PC-9 (cell line): ENCODE measurements at regions not wholly inside any gene's neighbourhood (a gene's known extent, or its start where the extent isn't known, plus 50 kb on each side); places are given as distances from the start of the nearest gene placed in this dataset.
"Not testable (repeated sequence)": the region's sequence is repeated elsewhere in the genome, so short reads cannot be mapped to it uniquely, and the experiment has no call there.

Experiments used
- BruUV-seq: library from RNA; stranded (reverse); fragments of 400-500 nt; replicated peaks from 2 replicates; lab custom pipeline; 2021; lab: Mats Ljungman, UMichigan
- CTCF ChIA-PET: fragments of 300-600 bp; sonication (Branson Sonifier 250); formaldehyde crosslinking; loops from one replicate; lab custom pipeline; 2022; ENCODE audit warnings: antibody characterized with exemption; lab: Charles Lee
- POLR2A ChIA-PET: fragments of 300-600 bp; sonication (Branson Sonifier 250); formaldehyde crosslinking; loops from one replicate; lab custom pipeline; 2022; ENCODE audit warnings: antibody characterized with exemption; ENCODE audit not compliant: unreplicated experiment; lab: Charles Lee
- DNase-seq, 2 experiments: peaks; one replicate each; pipeline versions ENCODE4 v3.0.0 to v3.0.0-alpha.2; 2015 to 2022; ENCODE audit warnings: mixed read lengths in 1 of 2
- H2AFZ ChIP-seq: fragments of 200-600 bp; sonication (generic); 2 replicates; pipeline ENCODE4 v1.8.1; 2017; ENCODE audit warnings: antibody characterized with exemption
- H3F3A ChIP-seq: fragments of 200-600 bp; sonication (generic); 2 replicates; pipeline ENCODE4 v1.8.1; 2017; ENCODE audit warnings: antibody characterized with exemption, mild to moderate bottlenecking, low read depth; ENCODE audit not compliant: insufficient read depth
- H3K27ac ChIP-seq: fragments of 200-600 bp; sonication (generic); 2 replicates; pipeline ENCODE4 v1.6.1; 2016; ENCODE audit warnings: mixed run types
- H3K27me3 ChIP-seq: fragments of 200-600 bp; sonication (generic); 2 replicates; pipeline ENCODE4 v1.6.1; 2016; ENCODE audit warnings: low read depth, mixed run types; ENCODE audit not compliant: insufficient read depth
- H3K36me3 ChIP-seq: fragments of 200-600 bp; sonication (generic); 2 replicates; pipeline ENCODE4 v1.6.1; 2016; ENCODE audit warnings: low read depth, mixed run types
- H3K4me1 ChIP-seq: fragments of 200-600 bp; sonication (generic); replicated peaks from 2 replicates; pipeline ENCODE4 v1.6.1; 2016; ENCODE audit warnings: mixed run types; ENCODE audit not compliant: insufficient read depth
- H3K4me2 ChIP-seq: fragments of 200-600 bp; sonication (generic); 2 replicates; pipeline ENCODE4 v1.6.1; 2017; ENCODE audit warnings: mixed run types
- H3K4me3 ChIP-seq: fragments of 200-600 bp; sonication (generic); 2 replicates; pipeline ENCODE4 v1.6.1; 2016; ENCODE audit warnings: mixed run types
- H3K79me2 ChIP-seq: fragments of 200-600 bp; sonication (generic); 2 replicates; pipeline ENCODE4 v1.6.1; 2017; ENCODE audit warnings: low read depth, mixed run types
- H3K9me2 ChIP-seq: fragments of 200-600 bp; sonication (generic); 2 replicates; pipeline ENCODE4 v1.8.1; 2017; ENCODE audit warnings: mild to moderate bottlenecking; ENCODE audit not compliant: insufficient read depth
- H3K9me3 ChIP-seq: fragments of 200-600 bp; sonication (generic); 2 replicates; pipeline ENCODE4 v1.8.1; 2016; ENCODE audit warnings: low read depth; ENCODE audit not compliant: insufficient read depth
- H4K20me1 ChIP-seq: fragments of 200-600 bp; sonication (generic); 2 replicates; pipeline ENCODE4 v1.8.1; 2017; ENCODE audit not compliant: insufficient read depth
- EZH2 ChIP-seq: fragments of 200-600 bp; sonication (generic); IDR thresholded peaks from 2 replicates; pipeline ENCODE4 v1.8.0; 2017; ENCODE audit warnings: antibody characterized with exemption, low read depth
- intact Hi-C: fragments of 100-400 bp; cut with micrococcal nuclease; formaldehyde crosslinking; loops from one replicate; pipeline ENCODE4 v1.10.0; 2022; ENCODE audit not compliant: unreplicated experiment
- TF ChIP-seq, protein P1 (sequence below): fragments of 200-600 bp; sonication (generic); conservative IDR thresholded peaks from 2 replicates; pipeline ENCODE4 v1.6.1; 2017; ENCODE audit warnings: mixed run types, antibody characterized with exemption, mild to moderate bottlenecking, moderate library complexity

- CTCF ChIA-PET, H3K36me3 ChIP-seq, H3F3A ChIP-seq, H3K79me2 ChIP-seq, POLR2A ChIA-PET, H3K4me2 ChIP-seq, H3K9me3 ChIP-seq, intact Hi-C loops, H4K20me1 ChIP-seq, H3K27ac ChIP-seq, H3K27me3 ChIP-seq, H2AFZ ChIP-seq, H3K4me1 ChIP-seq, DNase-seq, BruUV-seq, H3K4me3 ChIP-seq, H3K9me2 ChIP-seq: not testable (repeated sequence)
Observed at GRCh38 chr4:45207241-45207863, 481.0 kb upstream of the GNPDA2 start.

GRCh38 chr4:45199736-45200135 is 473.4 kb upstream of the GNPDA2 start:
- H4K20me1 ChIP-seq: no peaks in the 10 kb centered on the region
- no peaks in the 10 kb centered on the region for H3K9me3 ChIP-seq
- H2AFZ ChIP-seq: no peak overlapping the region
- H3K79me2 ChIP-seq: no peaks in the 10 kb centered on the region
- no TSS peak for BruUV-seq
- H3K4me2 ChIP-seq: no peak overlapping the region
- intact Hi-C loops: no loop called here
- H3K4me1 ChIP-seq: no peaks in the 10 kb centered on the region
- TF ChIP-seq, protein P1, sequence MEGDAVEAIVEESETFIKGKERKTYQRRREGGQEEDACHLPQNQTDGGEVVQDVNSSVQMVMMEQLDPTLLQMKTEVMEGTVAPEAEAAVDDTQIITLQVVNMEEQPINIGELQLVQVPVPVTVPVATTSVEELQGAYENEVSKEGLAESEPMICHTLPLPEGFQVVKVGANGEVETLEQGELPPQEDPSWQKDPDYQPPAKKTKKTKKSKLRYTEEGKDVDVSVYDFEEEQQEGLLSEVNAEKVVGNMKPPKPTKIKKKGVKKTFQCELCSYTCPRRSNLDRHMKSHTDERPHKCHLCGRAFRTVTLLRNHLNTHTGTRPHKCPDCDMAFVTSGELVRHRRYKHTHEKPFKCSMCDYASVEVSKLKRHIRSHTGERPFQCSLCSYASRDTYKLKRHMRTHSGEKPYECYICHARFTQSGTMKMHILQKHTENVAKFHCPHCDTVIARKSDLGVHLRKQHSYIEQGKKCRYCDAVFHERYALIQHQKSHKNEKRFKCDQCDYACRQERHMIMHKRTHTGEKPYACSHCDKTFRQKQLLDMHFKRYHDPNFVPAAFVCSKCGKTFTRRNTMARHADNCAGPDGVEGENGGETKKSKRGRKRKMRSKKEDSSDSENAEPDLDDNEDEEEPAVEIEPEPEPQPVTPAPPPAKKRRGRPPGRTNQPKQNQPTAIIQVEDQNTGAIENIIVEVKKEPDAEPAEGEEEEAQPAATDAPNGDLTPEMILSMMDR: no peak
- TF ChIP-seq EZH2: no peak
- no peaks in the 10 kb centered on the region for H3F3A ChIP-seq
- H3K36me3 ChIP-seq: no peaks in the 10 kb centered on the region
- CTCF ChIA-PET: no interaction called here
- H3K9me2 ChIP-seq: no peaks in the 10 kb centered on the region
- H3K27me3 ChIP-seq: no peaks in the 10 kb centered on the region
- H3K27ac ChIP-seq: no peak overlapping the region
- no peak overlapping the region for H3K4me3 ChIP-seq
- no peak for DNase-seq
- POLR2A ChIA-PET: no interaction called here

- TF ChIP-seq, protein P1: no peak
- TF ChIP-seq EZH2: no peak
- Histone ChIP-seq H3K36me3 (no peaks in the 10 kb centered on the region), H3K9me2 (no peaks in the 10 kb centered on the region), H3F3A (no peaks in the 10 kb centered on the region), H3K4me3 (no peak overlapping the region), H3K9me3 (no peaks in the 10 kb centered on the region), H3K27me3 (no peaks in the 10 kb centered on the region), H4K20me1 (no peaks in the 10 kb centered on the region), H3K4me1 (no peaks in the 10 kb centered on the region), H3K4me2 (no peak overlapping the region), H3K79me2 (no peaks in the 10 kb centered on the region), H3K27ac (no peak overlapping the region), H2AFZ (no peak overlapping the region)
- intact Hi-C loops: no loop called here
- ChIA-PET POLR2A (no interaction called here), CTCF (no interaction called here)
- no TSS peak for BruUV-seq
- DNase-seq: no peak
Observed at GRCh38 chr4:45188501-45188900, 462.1 kb upstream of the GNPDA2 start.

DNA sequence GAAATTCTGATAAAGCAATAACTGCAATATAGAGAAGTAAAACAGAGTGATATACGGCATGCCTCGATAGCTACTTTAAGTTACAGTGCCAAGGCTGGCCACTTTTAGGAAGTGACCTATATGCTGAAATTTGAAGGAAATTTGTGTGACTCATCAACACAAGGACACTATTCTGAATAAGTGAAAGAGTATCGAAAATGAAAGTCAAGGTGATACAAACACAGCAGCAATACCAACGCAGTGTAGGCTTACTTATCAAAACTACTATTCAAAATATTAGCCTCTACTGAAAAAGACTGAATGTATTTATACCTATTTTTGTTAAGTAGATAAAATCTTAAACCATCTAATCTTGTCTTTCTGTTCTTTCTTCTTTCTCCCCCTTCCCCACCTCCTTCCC is 459.9 kb upstream of the GNPDA2 start:
- Histone ChIP-seq H3K27ac (no peak overlapping the region), H3K4me2 (no peak overlapping the region), H3K9me2 (no peaks in the 10 kb centered on the region), H3K27me3 (no peaks in the 10 kb centered on the region), H2AFZ (no peak overlapping the region), H3K79me2 (no peaks in the 10 kb centered on the region), H3F3A (no peaks in the 10 kb centered on the region), H3K4me3 (no peak overlapping the region), H4K20me1 (no peaks in the 10 kb centered on the region), H3K4me1 (no peaks in the 10 kb centered on the region), H3K9me3 (no peaks in the 10 kb centered on the region), H3K36me3 (no peaks in the 10 kb centered on the region)
- ChIA-PET POLR2A (interaction anchor here (0.5 kb wide), 1 partner anchor 11 kb away, joined by 5 read pairs; no protein-coding TSS in a partner anchor), CTCF (no interaction called here)
- BruUV-seq: no TSS peak
- TF ChIP-seq EZH2: no peak
- TF ChIP-seq, protein P1: no peak
- no peak for DNase-seq
- intact Hi-C loops: no loop called here
